Right cardiac atrium (tissue), 5 donors: ENCODE measurements at regions not wholly inside any gene's neighbourhood (a gene's known extent, or its start where the extent isn't known, plus 50 kb on each side); places are given as distances from the start of the nearest gene placed in this dataset.
A peak's percentile ranks its signal among the peaks of the same experiment; 100 is the strongest.

Experiments used
- ATAC-seq, 2 donors: fragments of 200-7000 bp; cut with Tn5 transposase; one replicate each; pipeline versions ENCODE4 v1.8.0 to v1.9.1; 2020; ENCODE audit warnings: moderate library complexity in 2 of 2, mild to moderate bottlenecking in 1 of 2
- DNase-seq, 3 donors: peaks; one replicate each; pipeline ENCODE4 v3.0.0-alpha.2; 2020
- H3K27ac ChIP-seq: one replicate; pipeline ENCODE4 v1.5.1; 2013; ENCODE audit warnings: mild to moderate bottlenecking, low read length, control low read depth, moderate library complexity
- H3K27me3 ChIP-seq: one replicate; pipeline ENCODE4 v1.6.1; 2013; ENCODE audit not compliant: control insufficient read depth, insufficient read depth
- H3K4me1 ChIP-seq: one replicate; pipeline ENCODE4 v1.6.1; 2013; ENCODE audit warnings: low read length; ENCODE audit not compliant: control insufficient read depth, insufficient read depth
- H3K4me3 ChIP-seq: one replicate; pipeline ENCODE4 v1.5.1; 2013; ENCODE audit warnings: low read length, control low read depth
- H3K9me3 ChIP-seq: one replicate; pipeline ENCODE4 v1.6.1; 2013; ENCODE audit warnings: low read length; ENCODE audit not compliant: control insufficient read depth
- WGBS: extraction: QIAGEN DNeasy Blood & Tissue Kit; methylation state at CpG from one replicate; pipeline ENCODE4 v1.1.7; 2013; 5-methylcytosine and 5-hydroxymethylcytosine counted together
- intact Hi-C, 4 donors: fragments of 100-400 bp; cut with DNase I; formaldehyde crosslinking; loops; one replicate each; pipeline versions ENCODE4 v1.11.0 to v1.14.0; 2022 to 2023
- donor health status: healthy with polysubstance abuse.
- donor health status: DM: no; HTN: yes; CAD: no.
- donor health status: DM: no; HTN: no; CAD: no.
- donor health status: DM: no; HTN: yes; CAD: no; lungs with severe emphysema.
- donor health status: DM: yes; HTN: yes; CAD: no.

GRCh38 chr5:69024241-69024651 lies 69.6 kb upstream of the SLC30A5 start:
- Histone ChIP-seq H3K27me3 (no peaks in the 10 kb centered on the region), H3K27ac (no peak overlapping the region), H3K9me3 (no peaks in the 10 kb centered on the region), H3K4me1 (no peaks in the 10 kb centered on the region), H3K4me3 (no peak overlapping the region)
- intact Hi-C loops = no loop called here
- WGBS = 53% methylated on average over 5 of the region's 5 CpGs
- ATAC-seq (peak; percentile 26 to 31), DNase-seq (no peak)

DNA sequence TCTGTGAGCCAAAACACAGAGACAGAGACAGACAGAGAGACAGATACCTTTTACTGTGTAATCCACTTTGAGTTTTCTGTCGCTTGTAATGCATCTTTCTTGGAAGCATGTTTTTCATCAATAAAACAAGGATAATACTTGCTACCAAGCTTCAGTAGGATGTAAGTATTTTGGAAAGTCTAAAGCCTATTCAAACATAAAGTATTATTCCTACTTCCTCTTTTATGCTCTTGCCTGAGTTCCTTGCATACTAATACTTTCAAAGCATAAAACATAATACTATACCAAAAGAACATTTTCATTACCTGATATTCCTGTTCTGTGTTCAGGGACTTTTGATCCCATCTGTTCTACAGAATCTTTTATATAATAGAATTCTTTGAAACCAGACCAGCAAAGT lies 64.5 kb upstream of the SLC30A5 start:
- H3K4me3 ChIP-seq = no peak overlapping the region
- no peaks in the 10 kb centered on the region for H3K27me3 ChIP-seq
- intact Hi-C loops = no loop called here
- no peak for ATAC-seq
- DNase-seq = no peak
- H3K27ac ChIP-seq = no peak overlapping the region
- H3K9me3 ChIP-seq = no peaks in the 10 kb centered on the region
- 87% methylated on average over 1 of the region's 1 CpG for WGBS
- no peaks in the 10 kb centered on the region for H3K4me1 ChIP-seq

DNA sequence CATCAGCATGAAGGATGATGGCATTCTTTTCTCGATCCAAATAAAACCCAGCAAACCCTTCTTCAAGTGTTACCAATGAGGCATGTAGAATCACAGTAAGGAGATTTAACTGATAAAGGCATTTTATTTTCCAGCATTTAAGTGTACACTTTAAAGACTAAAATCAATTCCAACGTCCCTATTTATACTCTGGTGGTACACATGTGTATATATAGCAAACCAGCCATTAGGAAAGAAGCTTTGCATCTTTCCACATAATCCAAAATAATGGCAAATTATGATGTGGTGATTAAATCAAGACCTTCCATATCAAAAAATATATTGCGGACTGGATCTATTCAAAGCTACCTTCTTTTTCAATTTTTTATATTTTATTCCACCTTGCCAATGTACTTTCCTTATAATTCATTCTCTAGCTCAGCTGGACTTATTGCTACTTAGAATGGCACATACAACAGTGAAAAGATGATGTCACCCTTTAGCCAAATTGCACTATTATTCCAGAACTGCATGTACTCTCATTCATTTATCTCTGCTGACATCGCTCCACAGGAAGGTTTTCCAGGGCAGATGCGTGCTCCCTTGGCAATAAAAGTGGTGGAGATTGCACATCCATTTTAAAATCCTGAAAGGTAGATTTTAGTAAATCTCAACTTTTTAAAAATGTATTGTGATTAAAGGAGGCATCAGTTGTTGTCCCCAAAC lies 63.3 kb upstream of the SLC30A5 start:
- ATAC-seq (no peak), DNase-seq (no peak)
- Histone ChIP-seq H3K27me3 (no peaks in the 10 kb centered on the region), H3K27ac (no peak overlapping the region), H3K4me3 (no peak overlapping the region), H3K4me1 (no peaks in the 10 kb centered on the region), H3K9me3 (no peaks in the 10 kb centered on the region)
- intact Hi-C loops = no loop called here
- 61% methylated on average over 5 of the region's 5 CpGs for WGBS

GRCh38 chr5:69032009-69032408 lies 61.8 kb upstream of the SLC30A5 start:
- no peaks in the 10 kb centered on the region for H3K9me3 ChIP-seq
- ATAC-seq = no peak
- intact Hi-C loops = no loop called here

DNA sequence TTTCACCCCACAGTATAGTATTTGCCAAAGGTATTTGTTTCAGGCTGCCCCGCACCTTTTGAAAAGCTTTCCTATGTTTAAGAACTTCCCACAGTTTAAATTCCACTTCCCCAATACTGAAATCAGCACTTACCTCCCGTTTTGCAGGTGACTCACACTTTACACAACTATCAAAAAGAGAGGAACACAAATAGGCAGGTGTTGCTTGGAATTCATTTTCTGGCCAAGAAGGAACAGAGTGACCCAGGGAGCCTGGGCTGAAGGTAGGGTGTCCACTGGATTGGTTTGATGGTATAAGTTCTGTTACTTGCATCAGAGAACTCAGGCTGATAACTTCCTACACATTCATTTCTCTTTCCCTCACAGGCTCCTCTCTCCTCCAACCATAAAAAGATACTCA lies 60.1 kb upstream of the SLC30A5 start:
- intact Hi-C loops = no loop called here
- no peaks in the 10 kb centered on the region for H3K4me1 ChIP-seq
- no peak for DNase-seq
- H3K27ac ChIP-seq = no peak overlapping the region
- ATAC-seq = no peak
- WGBS = 49% methylated on average over 2 of the region's 2 CpGs
- no peaks in the 10 kb centered on the region for H3K9me3 ChIP-seq
- no peaks in the 10 kb centered on the region for H3K27me3 ChIP-seq
- no peak overlapping the region for H3K4me3 ChIP-seq

More at GRCh38 chr5:69032009-69032408, 61.8 kb upstream of the SLC30A5 start:
- Histone ChIP-seq H3K27me3 (no peaks in the 10 kb centered on the region), H3K27ac (no peak overlapping the region), H3K4me1 (no peaks in the 10 kb centered on the region), H3K4me3 (no peak overlapping the region)
- no peak for DNase-seq
- WGBS = 88% methylated on average over 3 of the region's 3 CpGs

DNA sequence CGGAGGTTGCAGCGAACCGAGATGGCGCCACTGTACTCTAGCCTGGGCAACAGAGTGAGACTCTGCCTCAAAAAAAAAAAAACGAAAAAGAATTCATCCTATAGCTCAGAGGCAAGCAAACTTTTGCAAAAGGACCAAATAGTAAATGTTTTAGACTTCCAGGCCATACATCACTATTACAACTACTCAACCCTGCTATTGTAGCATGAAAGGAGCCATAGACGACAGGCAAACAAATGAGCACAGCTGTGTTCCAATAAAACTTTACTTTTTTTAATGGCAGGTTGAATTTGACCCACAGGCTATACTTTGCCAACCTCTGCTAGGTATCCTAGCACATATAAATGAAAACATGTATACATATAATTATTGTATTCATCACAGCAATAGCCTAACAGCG lies 58.9 kb upstream of the SLC30A5 start:
- H3K4me1 ChIP-seq = no peaks in the 10 kb centered on the region
- no peaks in the 10 kb centered on the region for H3K9me3 ChIP-seq
- ATAC-seq = no peak
- no peak overlapping the region for H3K4me3 ChIP-seq
- intact Hi-C loops = no loop called here
- H3K27ac ChIP-seq = no peak overlapping the region
- H3K27me3 ChIP-seq = no peaks in the 10 kb centered on the region
- WGBS = 92% methylated on average over 7 of the region's 7 CpGs
- DNase-seq = no peak

DNA sequence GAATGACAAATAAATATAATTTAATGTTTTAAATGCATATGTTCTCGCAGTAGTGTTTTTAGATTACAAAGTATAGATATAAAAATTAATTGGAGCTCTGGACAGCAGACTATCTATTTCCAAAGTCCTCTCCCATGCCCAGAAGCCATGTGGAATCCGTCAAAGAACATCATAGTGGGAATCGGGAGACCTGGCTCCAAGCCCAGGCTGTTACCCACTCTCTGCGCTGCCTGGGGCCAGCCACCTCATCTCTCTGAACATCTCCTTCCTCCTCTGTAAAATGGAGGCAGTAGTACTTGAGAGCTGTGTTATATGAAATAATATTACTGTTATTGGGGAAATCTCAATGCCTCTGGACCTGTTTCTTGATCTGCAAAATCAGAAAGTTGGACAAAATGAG lies 58.1 kb upstream of the SLC30A5 start:
- no peaks in the 10 kb centered on the region for H3K27me3 ChIP-seq
- WGBS = 38% methylated on average over 4 of the region's 4 CpGs
- ATAC-seq = no peak
- H3K9me3 ChIP-seq = no peaks in the 10 kb centered on the region
- no peak for DNase-seq
- intact Hi-C loops = no loop called here
- no peak overlapping the region for H3K27ac ChIP-seq
- H3K4me1 ChIP-seq = no peaks in the 10 kb centered on the region
- no peak overlapping the region for H3K4me3 ChIP-seq

DNA sequence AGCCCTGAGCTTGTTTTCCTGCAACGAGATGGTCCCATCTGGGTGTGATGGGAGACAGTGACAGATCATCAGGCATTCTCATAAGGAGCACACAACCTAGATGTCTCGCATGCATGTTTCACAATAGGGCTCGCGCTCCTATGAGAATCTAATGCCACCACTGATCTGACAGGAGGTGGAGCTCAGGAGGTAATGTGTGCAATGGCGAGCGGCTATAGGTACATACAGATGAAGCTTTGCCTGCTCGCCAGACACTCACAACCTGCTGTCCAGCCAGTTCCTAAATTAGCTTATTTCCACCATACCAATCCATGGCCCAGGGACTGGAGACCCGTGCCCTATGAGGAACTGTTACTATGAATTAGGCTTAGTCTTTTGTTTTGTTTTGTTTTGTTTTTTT lies 55.3 kb upstream of the SLC30A5 start:
- no peak overlapping the region for H3K4me3 ChIP-seq

DNA sequence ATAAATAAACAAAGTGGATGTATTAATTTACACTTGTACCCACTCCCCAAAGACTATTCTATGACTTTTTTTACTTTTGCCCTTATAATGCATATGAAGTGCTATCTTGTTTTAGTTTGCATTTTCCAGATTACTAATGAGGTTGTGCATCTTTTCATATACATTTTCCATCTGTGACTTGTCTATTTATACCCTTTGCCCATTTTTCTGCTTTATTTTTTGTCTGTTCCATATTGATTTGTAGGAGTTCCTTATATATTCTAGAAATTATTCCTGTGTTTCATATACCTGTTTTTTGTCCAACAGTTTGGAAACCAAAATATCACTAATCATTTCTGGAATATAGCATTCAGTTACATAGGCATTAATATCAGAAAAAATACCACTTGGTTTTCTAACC lies 54.0 kb upstream of the SLC30A5 start:
- DNase-seq = no peak
- no peak overlapping the region for H3K27ac ChIP-seq
- intact Hi-C loops = loop anchor here in 2 of 4 donors (5.0 to 10.0 kb wide), 3 partner anchors 52 to 295 kb away; partner anchors contain the start of genes CCDC125 (in 2 of the 2) and SLC30A5 (in 1 of the 2)
- no peaks in the 10 kb centered on the region for H3K4me1 ChIP-seq
- H3K27me3 ChIP-seq = no peaks in the 10 kb centered on the region
- no peak for ATAC-seq
- no peak overlapping the region for H3K4me3 ChIP-seq
- no peaks in the 10 kb centered on the region for H3K9me3 ChIP-seq

More for the DNA sequence above, 55.3 kb upstream of the SLC30A5 start:
- DNase-seq (no peak), ATAC-seq (no peak)
- Histone ChIP-seq H3K27me3 (no peaks in the 10 kb centered on the region), H3K9me3 (no peaks in the 10 kb centered on the region), H3K27ac (no peak overlapping the region), H3K4me1 (no peaks in the 10 kb centered on the region)
- 92% methylated on average over 8 of the region's 8 CpGs for WGBS
- intact Hi-C loops = no loop called here

DNA sequence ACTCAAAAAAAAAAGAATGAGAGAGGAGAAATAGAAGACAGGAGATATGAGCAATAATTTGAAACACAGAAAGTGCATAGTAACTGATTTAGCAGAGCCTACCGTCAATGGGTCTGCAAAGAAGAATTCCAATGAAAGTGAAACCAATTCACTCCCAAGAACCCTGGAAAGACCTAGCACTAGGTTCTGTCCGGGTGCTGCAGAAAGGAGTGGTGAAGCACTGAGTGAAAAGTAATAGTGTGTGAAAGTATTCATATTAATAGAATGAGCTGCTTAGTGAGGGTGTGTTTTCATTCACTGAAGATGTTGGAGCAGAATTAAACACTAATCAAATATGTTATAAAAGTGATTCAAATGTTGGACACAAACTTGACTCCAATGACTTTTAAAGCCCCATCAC lies 51.3 kb upstream of the SLC30A5 start:
- WGBS = 44% methylated on average over 2 of the region's 2 CpGs
- Histone ChIP-seq H3K4me3 (no peak overlapping the region), H3K27me3 (no peaks in the 10 kb centered on the region), H3K4me1 (no peaks in the 10 kb centered on the region), H3K27ac (no peak overlapping the region), H3K9me3 (no peaks in the 10 kb centered on the region)
- no peak for DNase-seq
- intact Hi-C loops = loop anchor here in 2 of 4 donors (5.0 to 10.0 kb wide), 3 partner anchors 50 to 292 kb away; partner anchors contain the start of genes CCDC125 (in 2 of the 2) and SLC30A5 (in 1 of the 2)
- peak; percentile 8 to 10 for ATAC-seq

GRCh38 chr5:69042915-69043654 lies 50.7 kb upstream of the SLC30A5 start:
- ATAC-seq = peak; percentile 94 to 97

More at GRCh38 chr5:69042915-69043654, 50.7 kb upstream of the SLC30A5 start:
- Histone ChIP-seq H3K27ac (peak overlapping the region; percentile 72), H3K9me3 (no peaks in the 10 kb centered on the region), H3K4me1 (no peaks in the 10 kb centered on the region), H3K27me3 (no peaks in the 10 kb centered on the region), H3K4me3 (peak overlapping the region; percentile 56)
- intact Hi-C loops = loop anchor here in 2 of 4 donors (5.0 to 10.0 kb wide), 3 partner anchors 49 to 292 kb away; partner anchors contain the start of genes CCDC125 (in 2 of the 2) and SLC30A5 (in 1 of the 2)
- peak in 2 of 3 donors; percentile 40 to 72 for DNase-seq
- 7% methylated on average over 19 of the region's 19 CpGs for WGBS
